Hepatocyte (in vitro differentiated cells): ENCODE measurements at regions not wholly inside any gene's neighbourhood (a gene's known extent, or its start where the extent isn't known, plus 50 kb on each side); places are given as distances from the start of the nearest gene placed in this dataset.

Experiments
- DNase-seq: peaks from one replicate; pipeline ENCODE4 v3.0.0-alpha.2; 2016; ENCODE audit warnings: low spot score
- H2AFZ ChIP-seq: fragments of 200-600 bp; sonication (generic); 2 replicates; pipeline ENCODE4 v1.6.0; 2016; ENCODE audit warnings: antibody characterized with exemption, mild to moderate bottlenecking
- H3K27ac ChIP-seq: fragments of 200-600 bp; sonication (generic); 2 replicates; pipeline ENCODE4 v1.5.1; 2016; ENCODE audit warnings: mild to moderate bottlenecking
- H3K27me3 ChIP-seq: fragments of 200-600 bp; sonication (generic); 2 replicates; pipeline ENCODE4 v1.6.1; 2016
- H3K36me3 ChIP-seq: fragments of 200-600 bp; sonication (generic); replicated peaks from 2 replicates; pipeline ENCODE4 v1.5.1; 2016; ENCODE audit warnings: low read depth; ENCODE audit not compliant: insufficient read depth
- H3K4me1 ChIP-seq: fragments of 200-600 bp; sonication (generic); 2 replicates; pipeline ENCODE4 v1.5.1; 2016; ENCODE audit warnings: mild to moderate bottlenecking, moderate library complexity; ENCODE audit not compliant: insufficient read depth
- H3K4me2 ChIP-seq: fragments of 200-600 bp; sonication (generic); 2 replicates; pipeline ENCODE4 v1.6.0; 2016
- H3K4me3 ChIP-seq: fragments of 200-600 bp; sonication (generic); 2 replicates; pipeline ENCODE4 v1.5.1; 2016; ENCODE audit warnings: mild to moderate bottlenecking
- H3K79me2 ChIP-seq: fragments of 200-600 bp; sonication (generic); 2 replicates; pipeline ENCODE4 v1.6.0; 2017; ENCODE audit warnings: mild to moderate bottlenecking
- H3K9me2 ChIP-seq: fragments of 200-600 bp; sonication (generic); replicated peaks from 2 replicates; pipeline ENCODE4 v1.6.0; 2017; ENCODE audit warnings: mild to moderate bottlenecking; ENCODE audit not compliant: insufficient read depth
- H3K9me3 ChIP-seq: fragments of 200-600 bp; sonication (generic); 2 replicates; pipeline ENCODE4 v1.5.1; 2016; ENCODE audit warnings: low read depth, mild to moderate bottlenecking
- H4K20me1 ChIP-seq: fragments of 200-600 bp; sonication (generic); 2 replicates; pipeline ENCODE4 v1.6.0; 2016; ENCODE audit warnings: mild to moderate bottlenecking; ENCODE audit not compliant: insufficient read depth, poor library complexity, severe bottlenecking
- CTCF ChIP-seq: fragments of 200-600 bp; sonication (generic); IDR thresholded peaks from 2 replicates; pipeline ENCODE4 v1.5.1; 2016; ENCODE audit warnings: antibody characterized with exemption, mild to moderate bottlenecking; ENCODE audit not compliant: poor library complexity
- EZH2 ChIP-seq: fragments of 200-600 bp; sonication (generic); IDR thresholded peaks from 2 replicates; pipeline ENCODE4 v1.6.1; 2016; ENCODE audit warnings: antibody characterized with exemption, mild to moderate bottlenecking, borderline replicate concordance
- EZH2phosphoT487 ChIP-seq: fragments of 200-600 bp; sonication (generic); IDR thresholded peaks from one replicate; pipeline ENCODE4 v1.6.1; 2018; ENCODE audit warnings: antibody characterized with exemption, mild to moderate bottlenecking, low read depth, moderate library complexity; ENCODE audit not compliant: unreplicated experiment, severe bottlenecking
- WGBS: methylation state at CpG from one replicate; pipeline ENCODE4 v1.1.6; 2016; ENCODE audit warnings: low lambda C conversion rate; ENCODE audit errors: missing lambda C conversion rate; 5-methylcytosine and 5-hydroxymethylcytosine counted together

- no peaks in the 10 kb centered on the region for H3K9me3 ChIP-seq
- peak overlapping the region; percentile 49 for H3K4me2 ChIP-seq
- no peak overlapping the region for H3K4me3 ChIP-seq
- 33% methylated on average over 5 of the region's 5 CpGs for WGBS
- peak overlapping the region; percentile 1 for H3K27ac ChIP-seq
- H2AFZ ChIP-seq = peak overlapping the region; percentile 46
- no peaks in the 10 kb centered on the region for H3K27me3 ChIP-seq
- no peaks in the 10 kb centered on the region for H3K9me2 ChIP-seq
- TF ChIP-seq EZH2phosphoT487 (no peak), EZH2 (no peak), CTCF (no peak)
- H3K36me3 ChIP-seq = no peaks in the 10 kb centered on the region
- DNase-seq = no peak
- H3K79me2 ChIP-seq = no peaks in the 10 kb centered on the region
- H3K4me1 ChIP-seq = no peaks in the 10 kb centered on the region
- no peaks in the 10 kb centered on the region for H4K20me1 ChIP-seq
Measured at GRCh38 chr9:7983490-7983889, 183.9 kb upstream of the DMAC1 start.

GRCh38 chr9:7982907-7983306 is 183.3 kb upstream of the DMAC1 start:
- Histone ChIP-seq H3K9me3 (no peaks in the 10 kb centered on the region), H3K79me2 (no peaks in the 10 kb centered on the region), H3K36me3 (no peaks in the 10 kb centered on the region), H3K27me3 (no peaks in the 10 kb centered on the region), H2AFZ (peak overlapping the region; percentile 46), H4K20me1 (no peaks in the 10 kb centered on the region), H3K9me2 (no peaks in the 10 kb centered on the region), H3K4me3 (no peak overlapping the region), H3K4me2 (no peak overlapping the region), H3K27ac (no peak overlapping the region), H3K4me1 (no peaks in the 10 kb centered on the region)
- no peak for DNase-seq
- no peak for TF ChIP-seq EZH2phosphoT487
- no peak for TF ChIP-seq EZH2
- no peak for TF ChIP-seq CTCF
- WGBS = 85% methylated on average over 4 of the region's 4 CpGs

GRCh38 chr9:7980691-7981289 is 181.2 kb upstream of the DMAC1 start:
- Histone ChIP-seq H2AFZ (no peak overlapping the region), H3K4me2 (no peak overlapping the region), H3K4me1 (no peaks in the 10 kb centered on the region), H3K79me2 (no peaks in the 10 kb centered on the region), H3K36me3 (no peaks in the 10 kb centered on the region), H3K27me3 (no peaks in the 10 kb centered on the region), H4K20me1 (no peaks in the 10 kb centered on the region), H3K9me2 (no peaks in the 10 kb centered on the region), H3K4me3 (no peak overlapping the region), H3K27ac (no peak overlapping the region), H3K9me3 (no peaks in the 10 kb centered on the region)
- TF ChIP-seq EZH2phosphoT487 = no peak
- no peak for TF ChIP-seq CTCF
- TF ChIP-seq EZH2 = no peak
- WGBS = 72% methylated on average over 2 of the region's 2 CpGs
- no peak for DNase-seq

- H4K20me1 ChIP-seq = no peaks in the 10 kb centered on the region
- no peaks in the 10 kb centered on the region for H3K36me3 ChIP-seq
- H3K4me3 ChIP-seq = no peak overlapping the region
- H3K9me3 ChIP-seq = no peaks in the 10 kb centered on the region
- H3K79me2 ChIP-seq = no peaks in the 10 kb centered on the region
- TF ChIP-seq CTCF = no peak
- no peak for TF ChIP-seq EZH2
- no peak for TF ChIP-seq EZH2phosphoT487
- H3K9me2 ChIP-seq = no peaks in the 10 kb centered on the region
- no peaks in the 10 kb centered on the region for H3K27me3 ChIP-seq
- no peaks in the 10 kb centered on the region for H3K4me1 ChIP-seq
- no peak overlapping the region for H2AFZ ChIP-seq
- H3K27ac ChIP-seq = no peak overlapping the region
- no peak overlapping the region for H3K4me2 ChIP-seq
- no peak for DNase-seq
- 65% methylated on average over 2 of the region's 2 CpGs for WGBS
Measured at GRCh38 chr9:7980041-7980440, 180.5 kb upstream of the DMAC1 start.
